Upper lobe of left lung (tissue), 6 donors: ENCODE measurements at regions not wholly inside any gene's neighbourhood (a gene's known extent, or its start where the extent isn't known, plus 50 kb on each side); places are given as distances from the start of the nearest gene placed in this dataset.

Experiments
- ATAC-seq, 2 donors: fragments of 200-7000 bp; cut with Tn5 transposase; one replicate each; pipeline ENCODE4 v1.9.1; 2022; ENCODE audit warnings: mild to moderate bottlenecking in 2 of 2, moderate library complexity in 2 of 2; ENCODE audit not compliant: low FRiP score in 2 of 2
- DNase-seq, 2 donors: peaks; one replicate each; pipeline ENCODE4 v3.0.0-alpha.2; 2019 to 2020
- H3K27ac ChIP-seq, 4 donors: fragments of 200-600 bp; sonication (generic); one replicate each; pipeline ENCODE4 v1.5.1; 2016 to 2019
- H3K27me3 ChIP-seq, 4 donors: fragments of 200-600 bp; sonication (generic); one replicate each; pipeline ENCODE4 v1.5.1; 2017 to 2019
- H3K36me3 ChIP-seq, 4 donors: fragments of 200-600 bp; sonication (generic); one replicate each; pipeline ENCODE4 v1.5.1; 2016 to 2019
- H3K4me1 ChIP-seq, 4 donors: fragments of 200-600 bp; sonication (generic); one replicate each; pipeline ENCODE4 v1.5.1; 2018 to 2019
- H3K4me3 ChIP-seq, 4 donors: fragments of 200-600 bp; sonication (generic); one replicate each; pipeline ENCODE4 v1.5.1; 2017 to 2019; ENCODE audit warnings: mild to moderate bottlenecking in 2 of 4, moderate library complexity in 1 of 4
- H3K9me3 ChIP-seq, 4 donors: fragments of 200-600 bp; sonication (generic); one replicate each; pipeline ENCODE4 v1.5.1; 2018 to 2019
- EP300 ChIP-seq, 4 donors: sonication (generic); formaldehyde crosslinking; IDR thresholded peaks; one replicate each; pipeline ENCODE4 v1.5.1; 2017; ENCODE audit warnings: antibody characterized with exemption in 4 of 4, control low read depth in 2 of 4
- POLR2A ChIP-seq, 4 donors: fragments of 450-650 bp; IDR thresholded peaks; one replicate each; pipeline ENCODE4 v1.5.1; 2016 to 2017; ENCODE audit warnings: antibody characterized with exemption in 4 of 4, mild to moderate bottlenecking in 2 of 4
- POLR2AphosphoS5 ChIP-seq, 2 donors: sonication (generic); formaldehyde crosslinking; IDR thresholded peaks; one replicate each; pipeline ENCODE4 v1.5.1; 2017; ENCODE audit warnings: antibody characterized with exemption in 2 of 2
- WGBS, 2 donors: methylation state at CpG; one replicate each; pipeline ENCODE4 v1.1.5; 2017 to 2018; 5-methylcytosine and 5-hydroxymethylcytosine counted together
- TF ChIP-seq, protein P1 (sequence below), 6 experiments: fragments of 450-650 bp in 4 of 6; fragments of 200-600 bp in 2 of 6; sonication (generic) in 2 of 6; IDR thresholded peaks; one replicate each; pipeline ENCODE4 v1.5.1; 2016 to 2019; ENCODE audit warnings: antibody characterized with exemption in 6 of 6
- donor health status: DM: no; HTN: no; CAD: no; lungs with moderate emphysema.
- donor health status: DM: no; HTN: yes; CAD: no; lungs with severe emphysema.

GRCh38 chr5:71841107-71841506 is 122.0 kb downstream of the CARTPT start:
- Histone ChIP-seq H3K4me1 (no peaks in the 10 kb centered on the region), H3K9me3 (peaks cover 0 to 5% (median 0%) of the 10 kb centered on the region in 4 donors), H3K36me3 (no peaks in the 10 kb centered on the region), H3K27me3 (no peaks in the 10 kb centered on the region), H3K4me3 (no peak overlapping the region), H3K27ac (no peak overlapping the region)
- DNase-seq (no peak), ATAC-seq (no peak)
- TF ChIP-seq EP300 (IDR thresholded peaks at IDR 0.05) = no peak
- TF ChIP-seq, protein P1, sequence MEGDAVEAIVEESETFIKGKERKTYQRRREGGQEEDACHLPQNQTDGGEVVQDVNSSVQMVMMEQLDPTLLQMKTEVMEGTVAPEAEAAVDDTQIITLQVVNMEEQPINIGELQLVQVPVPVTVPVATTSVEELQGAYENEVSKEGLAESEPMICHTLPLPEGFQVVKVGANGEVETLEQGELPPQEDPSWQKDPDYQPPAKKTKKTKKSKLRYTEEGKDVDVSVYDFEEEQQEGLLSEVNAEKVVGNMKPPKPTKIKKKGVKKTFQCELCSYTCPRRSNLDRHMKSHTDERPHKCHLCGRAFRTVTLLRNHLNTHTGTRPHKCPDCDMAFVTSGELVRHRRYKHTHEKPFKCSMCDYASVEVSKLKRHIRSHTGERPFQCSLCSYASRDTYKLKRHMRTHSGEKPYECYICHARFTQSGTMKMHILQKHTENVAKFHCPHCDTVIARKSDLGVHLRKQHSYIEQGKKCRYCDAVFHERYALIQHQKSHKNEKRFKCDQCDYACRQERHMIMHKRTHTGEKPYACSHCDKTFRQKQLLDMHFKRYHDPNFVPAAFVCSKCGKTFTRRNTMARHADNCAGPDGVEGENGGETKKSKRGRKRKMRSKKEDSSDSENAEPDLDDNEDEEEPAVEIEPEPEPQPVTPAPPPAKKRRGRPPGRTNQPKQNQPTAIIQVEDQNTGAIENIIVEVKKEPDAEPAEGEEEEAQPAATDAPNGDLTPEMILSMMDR (IDR thresholded peaks at IDR 0.05) = no peak
- TF ChIP-seq POLR2AphosphoS5 (IDR thresholded peaks at IDR 0.05) = no peak
- TF ChIP-seq POLR2A (IDR thresholded peaks at IDR 0.05) = no peak
- WGBS, 2 donors = 63 to 68% methylated on average over 1 of the region's 1 CpG

- Histone ChIP-seq H3K27ac (no peak overlapping the region), H3K4me1 (no peaks in the 10 kb centered on the region), H3K27me3 (no peaks in the 10 kb centered on the region), H3K9me3 (peaks cover 0 to 5% (median 0%) of the 10 kb centered on the region in 4 donors), H3K36me3 (no peaks in the 10 kb centered on the region), H3K4me3 (no peak overlapping the region)
- 69 to 81% methylated on average over 3 of the region's 3 CpGs for WGBS, 2 donors
- ATAC-seq = no peak
- TF ChIP-seq POLR2A (IDR thresholded peaks at IDR 0.05) = no peak
- TF ChIP-seq, protein P1 (IDR thresholded peaks at IDR 0.05) = no peak
- DNase-seq = no peak
Observed at GRCh38 chr5:71843111-71843510, 124.0 kb downstream of the CARTPT start.

DNA sequence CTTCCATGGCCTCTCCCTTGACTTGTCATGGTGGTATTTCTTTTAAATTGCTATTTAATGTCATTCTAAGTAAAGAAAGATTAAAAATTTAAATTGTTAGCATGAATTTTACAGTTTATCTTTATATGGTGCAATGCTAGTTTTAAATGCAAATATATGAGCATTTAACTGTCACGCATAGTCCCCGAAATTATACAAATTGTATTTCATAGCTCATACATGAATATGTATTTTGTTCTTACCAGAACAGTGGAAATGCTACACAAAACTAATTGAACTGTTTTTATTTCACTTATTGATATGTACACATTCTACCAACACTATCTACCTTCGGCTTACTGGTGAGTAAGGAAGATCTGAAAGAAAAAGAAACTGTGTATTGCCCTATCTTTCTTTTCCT is 125.8 kb downstream of the CARTPT start:
- H3K36me3 ChIP-seq = no peaks in the 10 kb centered on the region
- H3K27ac ChIP-seq = no peak overlapping the region
- H3K4me3 ChIP-seq = no peak overlapping the region
- H3K27me3 ChIP-seq = no peaks in the 10 kb centered on the region
- 80 to 94% methylated on average over 3 of the region's 3 CpGs for WGBS, 2 donors
- no peak for DNase-seq
- no peak for ATAC-seq
- TF ChIP-seq POLR2AphosphoS5 (IDR thresholded peaks at IDR 0.05) (no peak), EP300 (IDR thresholded peaks at IDR 0.05) (no peak), POLR2A (IDR thresholded peaks at IDR 0.05) (no peak)
- TF ChIP-seq, protein P1 (IDR thresholded peaks at IDR 0.05) = no peak
- peaks cover 0 to 5% (median 2%) of the 10 kb centered on the region in 4 donors for H3K9me3 ChIP-seq
- no peaks in the 10 kb centered on the region for H3K4me1 ChIP-seq

- Histone ChIP-seq H3K27ac (no peak overlapping the region), H3K27me3 (no peaks in the 10 kb centered on the region), H3K9me3 (peaks cover 0 to 10% (median 7%) of the 10 kb centered on the region in 4 donors), H3K4me3 (no peak overlapping the region), H3K36me3 (no peaks in the 10 kb centered on the region), H3K4me1 (no peaks in the 10 kb centered on the region)
- 70 to 72% methylated on average over 4 of the region's 4 CpGs for WGBS, 2 donors
- DNase-seq (no peak), ATAC-seq (no peak)
- TF ChIP-seq POLR2A (IDR thresholded peaks at IDR 0.05) = no peak
- TF ChIP-seq, protein P1 (IDR thresholded peaks at IDR 0.05) = no peak
- no peak for TF ChIP-seq EP300 (IDR thresholded peaks at IDR 0.05)
- TF ChIP-seq POLR2AphosphoS5 (IDR thresholded peaks at IDR 0.05) = no peak
Observed at GRCh38 chr5:71859515-71859914, 140.4 kb downstream of the CARTPT start.

GRCh38 chr5:71860048-71860447 is 141.0 kb downstream of the CARTPT start:
- peaks cover 0 to 9% (median 5%) of the 10 kb centered on the region in 4 donors for H3K9me3 ChIP-seq
- DNase-seq (no peak), ATAC-seq (no peak)
- H3K36me3 ChIP-seq = no peaks in the 10 kb centered on the region
- H3K27me3 ChIP-seq = no peaks in the 10 kb centered on the region
- no peaks in the 10 kb centered on the region for H3K4me1 ChIP-seq
- WGBS, 2 donors = 52 to 57% methylated on average over 3 of the region's 3 CpGs
- TF ChIP-seq EP300 (IDR thresholded peaks at IDR 0.05) (no peak), POLR2AphosphoS5 (IDR thresholded peaks at IDR 0.05) (no peak), POLR2A (IDR thresholded peaks at IDR 0.05) (no peak)
- TF ChIP-seq, protein P1 (IDR thresholded peaks at IDR 0.05) = no peak
- no peak overlapping the region for H3K4me3 ChIP-seq
- no peak overlapping the region for H3K27ac ChIP-seq
